H1 (cell line): ENCODE measurements at regions not wholly inside any gene's neighbourhood (a gene's known extent, or its start where the extent isn't known, plus 50 kb on each side); places are given as distances from the start of the nearest gene placed in this dataset.

Experiments used
- CTCF ChIA-PET: fragments of 300-600 bp; sonication (Branson Sonifier 250); formaldehyde crosslinking; loops from one replicate; lab custom pipeline; 2021; ENCODE audit not compliant: partially characterized antibody; lab: Charles Lee
- POLR2A ChIA-PET: fragments of 300-600 bp; sonication (Branson Sonifier 250); formaldehyde crosslinking; loops from one replicate; lab custom pipeline; 2021; ENCODE audit warnings: inconsistent platforms; ENCODE audit not compliant: partially characterized antibody; lab: Charles Lee
- DNase-seq, 2 experiments: peaks; one replicate each; pipeline versions ENCODE4 v3.0.0 to v3.0.0-alpha.2; 2010 to 2022; ENCODE audit warnings: low spot score in 2 of 2, low read depth in 1 of 2, mixed read lengths in 1 of 2
- FAIRE-seq: peaks from 2 replicates; lab custom pipeline; 2011; peaks lifted over from hg19 to GRCh38; lab: Jason Lieb, UNC
- H2AFZ ChIP-seq: 2 replicates; pipeline ENCODE4 v1.8.1; 2012; ENCODE audit warnings: low read length, inconsistent platforms
- H2AK5ac ChIP-seq: 2 replicates; pipeline ENCODE4 v1.6.1; 2013; ENCODE audit warnings: low read depth, low read length
- H2BK120ac ChIP-seq: replicated peaks from 2 replicates; pipeline ENCODE3; 2013; ENCODE audit warnings: low read depth, low read length, inconsistent platforms
- H2BK12ac ChIP-seq: 2 replicates; pipeline ENCODE4 v1.6.1; 2013; ENCODE audit warnings: low read depth, low read length
- H2BK15ac ChIP-seq: 2 replicates; pipeline ENCODE4 v1.6.1; 2013; ENCODE audit warnings: low read length
- H2BK20ac ChIP-seq: 2 replicates; pipeline ENCODE4 v1.6.1; 2013; ENCODE audit warnings: low read length
- H2BK5ac ChIP-seq: 2 replicates; pipeline ENCODE4 v1.6.1; 2013; ENCODE audit warnings: low read depth, low read length
- H3K14ac ChIP-seq: 2 replicates; pipeline ENCODE4 v1.6.1; 2013; ENCODE audit warnings: inconsistent platforms; ENCODE audit not compliant: insufficient read length
- H3K18ac ChIP-seq: 2 replicates; pipeline ENCODE4 v1.6.1; 2013; ENCODE audit warnings: low read length; ENCODE audit errors: extremely low read depth
- H3K23ac ChIP-seq: 2 replicates; pipeline ENCODE4 v1.6.1; 2013; ENCODE audit warnings: inconsistent platforms; ENCODE audit not compliant: insufficient read length
- H3K23me2 ChIP-seq: 2 replicates; pipeline ENCODE4 v1.6.1; 2013; ENCODE audit warnings: low read depth, low read length
- H3K27ac ChIP-seq: 2 replicates; pipeline ENCODE4 v1.6.1; 2011; ENCODE audit warnings: low read depth, low read length, inconsistent platforms
- H3K27me3 ChIP-seq, 4 experiments: replicated peaks in 1 of 4; 1 replicate in 1 of 4; 2 replicates in 3 of 4; pipeline versions ENCODE4 v1.6.1 to v1.8.1; 2011 to 2013; ENCODE audit warnings: low read length in 3 of 4, mild to moderate bottlenecking in 3 of 4, inconsistent platforms in 2 of 4, mixed read lengths in 2 of 4, moderate library complexity in 1 of 4; ENCODE audit not compliant: control insufficient read depth in 3 of 4, insufficient read depth in 3 of 4; ENCODE audit errors: extremely low read depth in 1 of 4
- H3K36me3 ChIP-seq, 4 experiments: 2 replicates each; pipeline versions ENCODE4 v1.6.1 to v1.8.1; 2011 to 2013; ENCODE audit warnings: mild to moderate bottlenecking in 4 of 4, low read length in 3 of 4, moderate library complexity in 2 of 4, control low read depth in 1 of 4, inconsistent platforms in 1 of 4; ENCODE audit not compliant: insufficient read depth in 4 of 4, control insufficient read depth in 2 of 4
- H3K4ac ChIP-seq: replicated peaks from 2 replicates; pipeline ENCODE3; 2013; ENCODE audit warnings: low read length, low read depth, mixed read lengths, inconsistent platforms; ENCODE audit not compliant: insufficient read length
- H3K4me1 ChIP-seq, 4 experiments: replicated peaks in 1 of 4; 1 replicate in 1 of 4; 2 replicates in 3 of 4; pipeline versions ENCODE4 v1.6.1 to v1.8.1; 2011 to 2013; ENCODE audit warnings: low read length in 3 of 4, inconsistent platforms in 2 of 4, mixed read lengths in 1 of 4; ENCODE audit not compliant: insufficient read depth in 4 of 4, control insufficient read depth in 3 of 4
- H3K4me2 ChIP-seq, 2 experiments: 2 replicates each; pipeline versions ENCODE4 v1.6.1 to v1.8.1; 2011 to 2013; ENCODE audit warnings: low read depth in 2 of 2, low read length in 2 of 2, control low read depth in 1 of 2, inconsistent platforms in 1 of 2, mild to moderate bottlenecking in 1 of 2; ENCODE audit not compliant: insufficient read depth in 1 of 2
- H3K4me3 ChIP-seq, 4 experiments: fragments of 200-600, 300-600 bp in 1 of 4; sonication (generic), shearing (Covaris generic), sonication (Bioruptor Twin) in 1 of 4; 2 replicates each; pipeline versions ENCODE4 v1.5.1 to v1.8.1; 2011 to 2016; ENCODE audit warnings: low read length in 4 of 4, low read depth in 3 of 4, control low read depth in 2 of 4, inconsistent platforms in 2 of 4, mild to moderate bottlenecking in 2 of 4, mixed read lengths in 1 of 4, moderate library complexity in 1 of 4; ENCODE audit not compliant: insufficient read depth in 2 of 4; ENCODE audit errors: extremely low read depth in 1 of 4
- H3K56ac ChIP-seq: replicated peaks from 2 replicates; pipeline ENCODE3; 2013; ENCODE audit warnings: low read depth, mild to moderate bottlenecking, mixed read lengths, low read length, inconsistent platforms; ENCODE audit not compliant: insufficient read length
- H3K79me1 ChIP-seq: 2 replicates; pipeline ENCODE4 v1.6.1; 2013; ENCODE audit warnings: low read depth, low read length, control low read depth
- H3K79me2 ChIP-seq, 2 experiments: 2 replicates each; pipeline versions ENCODE4 v1.6.1 to v1.8.1; 2012 to 2013; ENCODE audit warnings: low read length in 2 of 2, mild to moderate bottlenecking in 2 of 2, inconsistent platforms in 1 of 2; ENCODE audit not compliant: insufficient read depth in 2 of 2, control insufficient read depth in 1 of 2
- H3K9ac ChIP-seq, 4 experiments: replicated peaks in 1 of 4; 1 replicate in 1 of 4; 2 replicates in 3 of 4; pipeline versions ENCODE4 v1.6.1 to v1.8.1; 2011 to 2013; ENCODE audit warnings: low read depth in 3 of 4, low read length in 3 of 4, control low read depth in 2 of 4, mild to moderate bottlenecking in 2 of 4, moderate library complexity in 2 of 4, inconsistent platforms in 1 of 4; ENCODE audit errors: extremely low read depth in 1 of 4
- H3K9me3 ChIP-seq, 2 experiments: 2 replicates each; pipeline versions ENCODE4 v1.6.1 to v1.8.1; 2012 to 2013; ENCODE audit warnings: mild to moderate bottlenecking in 2 of 2, moderate library complexity in 2 of 2, control low read depth in 1 of 2, inconsistent platforms in 1 of 2, low read depth in 1 of 2, low read length in 1 of 2, mixed read lengths in 1 of 2; ENCODE audit not compliant: insufficient read depth in 2 of 2
- H4K20me1 ChIP-seq, 2 experiments: replicated peaks in 1 of 2; 2 replicates each; pipeline versions ENCODE3 to v1.8.1; 2011 to 2013; ENCODE audit warnings: inconsistent platforms in 2 of 2, low read length in 2 of 2, mild to moderate bottlenecking in 1 of 2; ENCODE audit not compliant: insufficient read depth in 2 of 2, control insufficient read depth in 1 of 2
- H4K5ac ChIP-seq: 2 replicates; pipeline ENCODE4 v1.6.1; 2013; ENCODE audit warnings: low read length, low read depth, mixed read lengths, inconsistent platforms; ENCODE audit not compliant: insufficient read length
- H4K8ac ChIP-seq: 2 replicates; pipeline ENCODE4 v1.8.0; 2013; ENCODE audit warnings: mild to moderate bottlenecking, moderate library complexity, low read length, inconsistent platforms; ENCODE audit not compliant: insufficient read depth; ENCODE audit errors: extremely low read depth
- H4K91ac ChIP-seq: replicated peaks from 2 replicates; pipeline ENCODE3; 2013; ENCODE audit warnings: low read length, mixed read lengths, inconsistent platforms; ENCODE audit not compliant: insufficient read length
- BCL11A ChIP-seq, 2 experiments: IDR thresholded peaks; one replicate each; pipeline ENCODE4 v1.6.1; 2011; ENCODE audit warnings: low read depth in 2 of 2, low read length in 2 of 2, mild to moderate bottlenecking in 2 of 2
- CHD1 ChIP-seq: IDR thresholded peaks from 2 replicates; pipeline ENCODE4 v1.6.1; 2012; ENCODE audit warnings: low read depth, low read length, improper control_type of control experiment
- CTCF ChIP-seq, 3 experiments: IDR thresholded peaks; 1 replicate in 2 of 3; 2 replicates in 1 of 3; pipeline versions ENCODE4 v1.5.1 to v1.6.1; 2011; ENCODE audit warnings: low read length in 3 of 3, mild to moderate bottlenecking in 3 of 3, inconsistent platforms in 2 of 3, low read depth in 1 of 3, moderate library complexity in 1 of 3; ENCODE audit not compliant: insufficient read depth in 1 of 3; ENCODE audit errors: control extremely low read depth in 1 of 3
- EGR1 ChIP-seq: IDR thresholded peaks from 2 replicates; pipeline ENCODE4 v1.6.1; 2011; ENCODE audit warnings: low read depth, low read length, borderline replicate concordance
- EP300 ChIP-seq, 2 experiments: IDR thresholded peaks; 1 replicate in 1 of 2; 2 replicates in 1 of 2; pipeline ENCODE4 v1.6.1; 2011 to 2012; ENCODE audit warnings: low read depth in 2 of 2, low read length in 2 of 2, mild to moderate bottlenecking in 2 of 2, borderline replicate concordance in 1 of 2, inconsistent platforms in 1 of 2, moderate library complexity in 1 of 2
- FOSL1 ChIP-seq: IDR thresholded peaks from 2 replicates; pipeline ENCODE4 v1.6.1; 2011; ENCODE audit warnings: mild to moderate bottlenecking, low read depth, low read length, moderate library complexity; ENCODE audit not compliant: insufficient read depth
- GABPA ChIP-seq: IDR thresholded peaks from 2 replicates; pipeline ENCODE4 v1.6.1; 2011; ENCODE audit warnings: mild to moderate bottlenecking, low read length, moderate library complexity, borderline replicate concordance; ENCODE audit not compliant: insufficient read depth
- NANOG ChIP-seq: IDR thresholded peaks from 2 replicates; pipeline ENCODE4 v1.6.1; 2011; ENCODE audit warnings: low read length, low read depth, mild to moderate bottlenecking, inconsistent platforms; ENCODE audit not compliant: insufficient read depth, poor library complexity, severe bottlenecking
- POLR2A ChIP-seq, 2 experiments: IDR thresholded peaks; 1 replicate in 1 of 2; 2 replicates in 1 of 2; pipeline ENCODE4 v1.6.1; 2011; ENCODE audit warnings: low read depth in 2 of 2, low read length in 2 of 2, mild to moderate bottlenecking in 2 of 2; ENCODE audit errors: control extremely low read depth in 1 of 2
- RBBP5 ChIP-seq: IDR thresholded peaks from 2 replicates; pipeline ENCODE4 v1.7.1; 2012; ENCODE audit warnings: low read depth, mild to moderate bottlenecking, inconsistent platforms, low read length, moderate library complexity, borderline replicate concordance
- SP1 ChIP-seq: IDR thresholded peaks from 2 replicates; pipeline ENCODE4 v1.6.1; 2011; ENCODE audit warnings: low read depth, low read length
- WGBS, 2 experiments: shearing (Covaris generic) in 1 of 2; methylation state at CpG; one replicate each; pipeline versions ENCODE4 v1.1.6 to v1.1.7; 2013 to 2015; ENCODE audit warnings: low lambda C conversion rate in 2 of 2, mixed read lengths in 2 of 2, inconsistent platforms in 1 of 2, low coverage in 1 of 2, missing lambda C conversion rate in 1 of 2; ENCODE audit not compliant: insufficient replicate concordance in 2 of 2, insufficient coverage in 1 of 2, insufficient read length in 1 of 2; ENCODE audit errors: extremely low coverage in 1 of 2, missing lambda C conversion rate in 1 of 2; 5-methylcytosine and 5-hydroxymethylcytosine counted together

- no peak overlapping the region for H3K4ac ChIP-seq
- H2BK5ac ChIP-seq: no peak overlapping the region
- no peaks in the 10 kb centered on the region for H3K23me2 ChIP-seq
- DNase-seq (no peak), FAIRE-seq (no peak)
- ChIA-PET CTCF (interaction anchor here (0.8 to 1.8 kb wide), 12 partner anchors 11 to 1171 kb away, joined by 3 to 7 read pairs (median 3); no protein-coding TSS in a partner anchor), POLR2A (no interaction called here)
- no peak overlapping the region for H3K4me3 ChIP-seq
- 90% methylated on average over 11 of the region's 11 CpGs; no CpG with 5 or more reads in 1 of the 2 experiments for WGBS, 2 experiments
- no peak overlapping the region for H3K14ac ChIP-seq
- H2BK20ac ChIP-seq: no peak overlapping the region
- no peak overlapping the region for H4K8ac ChIP-seq
- H2AK5ac ChIP-seq: no peak overlapping the region
- H3K9ac ChIP-seq: no peak overlapping the region
- H3K9me3 ChIP-seq: no peaks in the 10 kb centered on the region
- H2BK120ac ChIP-seq: no peak overlapping the region
- no peaks in the 10 kb centered on the region for H3K27me3 ChIP-seq
- no peaks in the 10 kb centered on the region for H4K20me1 ChIP-seq
- no peaks in the 10 kb centered on the region for H3K79me2 ChIP-seq
- no peak overlapping the region for H2BK12ac ChIP-seq
- H4K5ac ChIP-seq: no peak overlapping the region
- H3K18ac ChIP-seq: no peak overlapping the region
- H3K23ac ChIP-seq: no peak overlapping the region
- no peak overlapping the region for H4K91ac ChIP-seq
- no peaks in the 10 kb centered on the region for H3K36me3 ChIP-seq
- no peak overlapping the region for H3K4me2 ChIP-seq
- H3K27ac ChIP-seq: no peak overlapping the region
- no peak overlapping the region for H2AFZ ChIP-seq
- H3K4me1 ChIP-seq: no peaks in the 10 kb centered on the region
- no peaks in the 10 kb centered on the region for H3K79me1 ChIP-seq
- H2BK15ac ChIP-seq: no peak overlapping the region
- no peak overlapping the region for H3K56ac ChIP-seq
- no peak for TF ChIP-seq CHD1
- TF ChIP-seq EP300 (IDR thresholded peaks at IDR 0.05; ENCODE audit: borderline replicate concordance in 1 of 2, low read depth in 2 of 2, low read length in 2 of 2): no peak
- no peak for TF ChIP-seq CTCF (IDR thresholded peaks at IDR 0.05; ENCODE audit: control extremely low read depth in 1 of 3, insufficient read depth in 1 of 3, low read depth in 1 of 3, low read length in 3 of 3)
- no peak for TF ChIP-seq BCL11A (IDR thresholded peaks at IDR 0.05; ENCODE audit: low read depth in 2 of 2, low read length in 2 of 2)
- TF ChIP-seq FOSL1: no peak
- TF ChIP-seq SP1: no peak
- no peak for TF ChIP-seq RBBP5
- TF ChIP-seq NANOG: no peak
- TF ChIP-seq EGR1: no peak
- TF ChIP-seq GABPA: no peak
- TF ChIP-seq POLR2A (IDR thresholded peaks at IDR 0.05; ENCODE audit: control extremely low read depth in 1 of 2, low read depth in 2 of 2, low read length in 2 of 2): no peak
These were observed 128.0 kb downstream of the SETD4 start for GRCh38 chr21:35932232-35932911.
